Skeletal muscle cell (primary cell): ENCODE measurements at regions not wholly inside any gene's neighbourhood (a gene's known extent, or its start where the extent isn't known, plus 50 kb on each side); places are given as distances from the start of the nearest gene placed in this dataset.
"Not testable (repeated sequence)": the region's sequence is repeated elsewhere in the genome, so short reads cannot be mapped to it uniquely, and the experiment has no call there.

Source experiments
- DNase-seq: peaks from one replicate; pipeline ENCODE4 v3.0.0-alpha.2; 2010; ENCODE audit warnings: low read depth
- H3K4me3 ChIP-seq: 2 replicates; pipeline ENCODE4 v1.5.1; 2011; ENCODE audit warnings: low read depth, mild to moderate bottlenecking, control low read depth, low read length, moderate library complexity

GRCh38 chr20:1730981-1731711 lies 73.6 kb upstream of the SIRPG start:
- DNase-seq, H3K4me3 ChIP-seq: not testable (repeated sequence)

- not testable (repeated sequence) for H3K4me3 ChIP-seq, DNase-seq
Measured at GRCh38 chr20:1727303-1727702, 69.7 kb upstream of the SIRPG start.

GRCh38 chr20:1724901-1725300 lies 67.3 kb upstream of the SIRPG start:
- no peak overlapping the region for H3K4me3 ChIP-seq
- no peak for DNase-seq

DNA sequence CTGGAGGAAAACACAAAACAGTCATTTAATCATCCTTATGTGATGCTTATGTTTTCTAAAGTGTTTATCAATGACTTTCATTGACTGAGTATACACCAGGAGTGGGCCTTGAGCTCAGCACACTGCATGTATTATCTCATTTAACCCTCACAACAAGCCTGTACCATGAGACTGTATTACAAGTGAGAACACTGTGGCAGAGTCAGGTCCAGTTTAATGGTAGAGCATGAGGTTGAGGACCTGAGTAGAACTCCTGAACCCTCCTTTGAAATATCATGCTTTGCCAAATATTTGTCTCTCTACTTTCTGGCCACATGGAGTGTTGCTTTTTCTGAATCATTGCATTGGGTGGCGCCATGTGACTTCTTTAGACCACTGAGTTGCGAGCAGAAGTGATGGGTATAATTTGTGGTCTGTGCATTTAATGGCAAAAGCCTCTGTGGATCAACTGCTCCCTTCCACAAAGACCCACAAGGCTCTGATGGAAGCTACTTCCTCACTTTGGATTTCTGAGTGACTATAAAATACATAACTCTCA lies 65.0 kb upstream of the SIRPG start:
- H3K4me3 ChIP-seq: no peak overlapping the region
- no peak for DNase-seq

DNA sequence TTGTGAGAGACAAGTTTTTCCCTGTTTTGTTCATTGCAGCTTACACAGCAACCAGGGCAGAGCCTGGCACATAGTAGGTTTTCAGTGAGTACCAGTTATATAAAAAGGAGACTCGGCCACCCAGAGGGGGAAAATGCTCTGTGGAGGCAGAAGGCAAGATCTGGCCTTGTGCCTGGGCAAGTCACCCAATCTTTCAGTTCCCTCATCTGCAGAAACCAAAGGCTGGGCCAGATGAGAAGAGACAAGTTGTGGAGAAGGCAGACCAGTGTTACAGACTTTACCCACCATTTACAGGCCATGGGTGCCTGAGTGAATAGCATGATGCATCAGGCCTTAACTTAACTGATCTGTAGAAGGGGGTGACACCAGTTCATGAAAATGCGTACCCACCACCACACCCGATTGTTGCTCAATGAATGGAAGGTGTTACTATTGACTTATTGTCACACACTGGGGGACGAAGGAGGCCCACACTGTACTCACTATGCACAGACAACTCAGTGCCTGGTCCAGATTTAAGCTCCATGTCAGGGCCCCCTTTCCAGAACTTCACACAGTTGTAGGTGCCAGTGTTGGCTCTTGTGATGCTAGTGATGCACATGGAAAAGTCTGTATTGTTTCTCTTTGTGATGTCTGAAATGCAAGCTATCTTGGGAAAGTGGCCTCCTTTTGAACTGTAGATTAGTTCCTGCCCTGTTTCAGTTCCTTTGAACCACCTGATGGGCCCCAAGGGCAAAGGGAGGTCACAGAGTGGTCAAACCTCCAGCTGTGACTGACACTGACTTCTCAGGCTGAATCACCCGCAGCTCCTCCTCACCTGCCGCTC lies 64.3 kb upstream of the SIRPG start:
- no peak overlapping the region for H3K4me3 ChIP-seq
- no peak for DNase-seq

- H3K4me3 ChIP-seq: no peak overlapping the region
- no peak for DNase-seq
Measured at GRCh38 chr20:1720845-1721475, 63.4 kb upstream of the SIRPG start.

DNA sequence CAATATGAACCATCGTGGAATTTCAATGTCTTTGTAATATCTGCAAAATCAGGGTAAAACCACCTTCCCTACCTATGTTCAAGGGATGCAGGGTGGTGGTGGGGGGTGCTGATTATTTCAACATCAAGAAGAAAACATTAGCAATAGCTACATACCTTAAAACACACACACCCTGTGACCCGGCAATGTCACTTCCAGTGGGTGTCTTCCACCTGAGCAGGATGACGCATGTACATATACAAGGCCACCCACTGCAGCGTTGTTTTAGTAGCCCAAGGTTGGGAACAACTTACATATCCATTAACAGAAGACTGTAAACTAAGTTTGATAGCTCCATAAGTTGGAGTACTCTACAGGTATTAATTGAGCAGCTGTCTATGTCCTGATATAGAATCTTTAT lies 62.6 kb upstream of the SIRPG start:
- DNase-seq: no peak
- H3K4me3 ChIP-seq: no peak overlapping the region

DNA sequence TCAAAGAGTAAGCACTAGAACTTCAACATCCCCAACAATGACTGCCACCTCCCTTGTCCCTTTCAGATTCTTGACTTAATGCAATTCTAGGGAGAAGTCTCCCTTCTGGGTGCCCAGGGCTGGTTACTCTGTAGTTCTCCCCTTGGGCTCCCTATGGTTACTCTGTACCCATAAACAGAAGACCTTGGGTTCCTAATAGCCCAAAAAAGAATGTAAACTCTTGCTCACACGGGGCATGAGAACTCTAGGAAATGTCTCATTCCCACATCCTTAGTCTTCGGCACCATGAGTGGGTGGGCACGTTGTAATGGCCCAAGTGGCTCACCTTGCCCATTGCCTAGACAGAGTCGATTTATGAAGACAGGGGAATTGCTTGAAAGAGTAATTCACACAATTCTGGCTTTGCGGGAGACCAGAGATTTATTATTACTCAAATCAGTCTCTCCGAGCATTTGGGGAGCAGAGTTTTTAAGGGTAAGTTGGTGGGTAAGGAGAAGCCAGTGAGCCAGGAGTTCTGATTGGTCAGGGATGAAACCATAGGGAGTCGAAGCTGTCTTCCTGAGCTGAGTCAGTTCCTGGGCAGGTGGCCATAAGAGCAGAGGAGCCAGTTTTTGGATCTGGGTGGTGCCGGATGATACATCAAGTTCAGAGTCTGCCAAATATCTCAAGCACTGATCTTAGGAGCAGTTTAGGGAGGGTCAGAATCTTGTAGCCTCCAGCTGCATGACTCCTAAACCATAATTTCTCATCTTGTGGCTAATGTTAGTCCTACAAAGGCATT lies 61.2 kb upstream of the SIRPG start:
- peak; percentile 39 for DNase-seq

GRCh38 chr20:1712634-1713624 lies 55.4 kb upstream of the SIRPG start:
- no peak for DNase-seq
- no peak overlapping the region for H3K4me3 ChIP-seq

More for the DNA sequence above, 61.2 kb upstream of the SIRPG start:
- H3K4me3 ChIP-seq: no peak overlapping the region

DNA sequence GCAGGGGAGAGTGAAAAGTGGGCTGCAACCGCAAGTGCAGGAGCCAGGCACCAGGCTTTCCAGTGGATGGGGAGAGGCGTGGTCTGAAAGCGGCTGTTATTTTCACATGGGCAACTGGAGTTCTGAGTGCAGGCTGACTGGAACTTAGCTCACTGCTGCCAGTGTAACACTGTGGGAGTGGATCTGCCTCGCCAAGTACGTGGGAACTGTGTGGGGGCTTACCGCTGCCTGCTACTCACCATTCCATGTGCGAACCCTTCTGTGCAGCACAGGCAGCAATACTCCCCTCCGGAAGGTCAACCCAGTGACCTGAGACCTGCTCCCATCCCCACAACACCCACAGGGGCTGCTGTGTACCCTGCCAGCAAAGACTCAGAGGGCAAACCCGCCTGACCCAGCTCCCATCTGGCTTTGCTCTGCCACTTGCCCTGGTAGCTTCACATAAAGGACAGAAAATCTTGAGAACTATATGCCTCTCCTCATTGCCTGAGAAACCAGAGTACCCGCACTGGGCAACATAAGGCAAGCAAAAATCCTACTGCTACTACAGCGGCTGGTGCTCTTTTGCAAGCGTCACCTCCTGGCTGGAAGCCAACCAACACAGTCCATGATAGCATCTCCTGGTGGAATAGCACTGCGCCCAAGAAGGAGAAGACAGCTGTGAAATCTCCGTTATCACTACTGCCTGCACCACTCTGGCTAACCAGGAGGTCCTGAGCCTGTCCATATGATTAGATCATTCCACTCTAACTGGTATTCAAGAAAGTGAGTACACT lies 54.4 kb upstream of the SIRPG start:
- no peak for DNase-seq

DNA sequence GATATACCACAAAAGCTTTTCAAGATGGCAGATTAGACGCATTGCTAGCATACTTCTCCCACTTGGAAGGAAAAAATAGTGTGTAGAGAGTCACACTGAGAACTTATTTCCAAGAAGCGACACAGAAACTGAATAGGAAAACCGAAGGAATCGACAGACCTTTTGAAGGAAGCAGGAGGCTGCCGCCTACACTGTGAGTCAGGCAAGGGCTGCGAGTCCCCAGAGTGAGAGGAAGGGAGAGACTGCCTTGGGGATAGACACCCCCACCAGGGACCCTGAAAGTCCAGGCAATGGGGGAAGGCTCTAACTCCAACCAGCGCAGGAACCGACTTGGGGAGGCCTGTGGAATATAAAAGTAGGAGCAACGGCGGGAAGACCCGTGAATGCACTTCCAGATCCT lies 53.7 kb upstream of the SIRPG start:
- H3K4me3 ChIP-seq: no peak overlapping the region
- no peak for DNase-seq

More for the DNA sequence above, 54.4 kb upstream of the SIRPG start:
- H3K4me3 ChIP-seq: no peak overlapping the region

GRCh38 chr20:1710484-1710883 lies 52.9 kb upstream of the SIRPG start:
- H3K4me3 ChIP-seq: no peak overlapping the region
- no peak for DNase-seq

DNA sequence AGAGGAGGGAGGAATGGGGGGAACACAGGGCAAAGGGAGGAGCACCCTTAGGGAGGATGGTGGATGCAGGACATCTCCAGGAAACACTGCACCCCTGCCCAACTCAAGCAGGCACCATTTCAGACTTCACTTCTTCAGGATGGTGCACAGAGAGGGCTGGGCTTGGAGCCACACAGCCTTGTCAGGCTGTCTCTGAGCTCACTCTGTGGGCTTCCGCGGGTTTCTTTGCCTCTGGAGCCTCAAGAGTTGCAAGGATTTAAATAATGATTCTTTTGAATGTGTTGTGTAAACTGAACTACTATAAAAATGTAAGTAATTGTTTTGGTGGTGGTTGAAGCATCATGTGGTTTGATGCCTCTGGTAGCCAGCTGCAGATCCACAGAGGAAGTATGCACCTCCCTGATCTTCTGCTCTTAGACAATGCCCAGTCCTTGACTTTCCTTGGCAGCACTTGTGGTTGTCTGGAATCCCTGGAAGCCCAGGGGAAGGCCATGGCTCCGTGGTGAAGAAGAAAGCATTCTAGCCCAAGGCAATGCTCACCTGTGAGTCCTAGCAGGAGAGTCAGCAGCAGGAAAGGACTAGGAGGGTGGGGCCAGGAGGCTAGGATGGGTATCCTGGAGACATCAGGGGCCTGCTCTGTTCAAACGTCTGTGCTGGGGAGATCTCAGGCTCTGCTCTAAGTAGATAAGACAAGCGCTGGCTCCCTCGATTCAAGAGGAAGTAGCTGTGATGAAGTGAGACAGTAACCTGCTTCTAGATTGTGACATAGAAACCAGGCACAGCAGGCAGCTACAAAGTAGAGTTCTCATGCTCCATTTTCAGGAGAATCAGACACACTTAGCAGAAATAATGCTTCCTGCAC lies 50.2 kb upstream of the SIRPG start:
- H3K4me3 ChIP-seq: no peak overlapping the region
- DNase-seq: no peak
